Loucy (cell line): ENCODE measurements at regions not wholly inside any gene's neighbourhood (a gene's known extent, or its start where the extent isn't known, plus 50 kb on each side); places are given as distances from the start of the nearest gene placed in this dataset.

ENCODE experiments used
- EZH2phosphoT487 ChIP-seq: fragments of 200-600 bp; IDR thresholded peaks from 2 replicates; pipeline ENCODE4 v1.6.1; 2018; ENCODE audit warnings: antibody characterized with exemption, mild to moderate bottlenecking, moderate library complexity, borderline replicate concordance
- TF ChIP-seq, protein P1 (sequence below): fragments of 200-600 bp; sonication (generic); conservative IDR thresholded peaks from 2 replicates; pipeline ENCODE4 v1.5.1; 2014; ENCODE audit warnings: mild to moderate bottlenecking, antibody characterized with exemption, low read length

DNA sequence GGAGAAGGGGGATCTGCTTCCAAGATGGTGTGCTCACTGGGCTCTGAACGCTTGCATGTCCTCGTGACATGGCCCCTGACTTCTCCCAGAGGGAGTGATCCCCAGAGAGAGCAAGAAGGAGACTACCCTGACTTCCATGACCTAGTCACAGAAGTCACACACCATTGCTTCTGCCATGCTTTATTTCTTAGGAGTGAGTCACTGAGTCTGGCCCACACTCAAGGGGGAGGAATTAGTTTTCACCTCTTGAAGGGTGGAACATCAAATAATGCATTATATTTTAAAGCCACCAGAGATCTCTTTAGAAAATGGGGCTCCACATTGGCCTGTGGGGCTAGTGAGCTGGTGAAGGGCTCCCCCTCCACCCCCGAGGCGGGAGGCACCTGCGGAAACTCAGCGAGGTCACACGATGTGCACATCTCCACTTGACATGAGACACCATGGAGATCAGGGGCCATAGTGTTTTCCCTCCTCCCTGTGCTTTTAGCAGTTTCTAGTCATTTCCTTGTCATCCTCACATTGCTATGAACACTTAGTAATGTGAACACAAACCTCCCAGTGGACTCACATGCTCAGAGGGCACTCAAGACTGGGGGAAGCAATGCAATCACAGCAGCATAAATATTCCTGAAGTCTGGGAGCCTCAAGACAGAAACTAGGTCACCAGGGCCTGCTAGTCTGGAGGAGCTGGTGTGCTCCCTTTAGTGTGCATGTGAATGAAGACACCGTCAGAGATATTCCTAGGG is 87.4 kb upstream of the FZD10 start:
- TF ChIP-seq, protein P1, sequence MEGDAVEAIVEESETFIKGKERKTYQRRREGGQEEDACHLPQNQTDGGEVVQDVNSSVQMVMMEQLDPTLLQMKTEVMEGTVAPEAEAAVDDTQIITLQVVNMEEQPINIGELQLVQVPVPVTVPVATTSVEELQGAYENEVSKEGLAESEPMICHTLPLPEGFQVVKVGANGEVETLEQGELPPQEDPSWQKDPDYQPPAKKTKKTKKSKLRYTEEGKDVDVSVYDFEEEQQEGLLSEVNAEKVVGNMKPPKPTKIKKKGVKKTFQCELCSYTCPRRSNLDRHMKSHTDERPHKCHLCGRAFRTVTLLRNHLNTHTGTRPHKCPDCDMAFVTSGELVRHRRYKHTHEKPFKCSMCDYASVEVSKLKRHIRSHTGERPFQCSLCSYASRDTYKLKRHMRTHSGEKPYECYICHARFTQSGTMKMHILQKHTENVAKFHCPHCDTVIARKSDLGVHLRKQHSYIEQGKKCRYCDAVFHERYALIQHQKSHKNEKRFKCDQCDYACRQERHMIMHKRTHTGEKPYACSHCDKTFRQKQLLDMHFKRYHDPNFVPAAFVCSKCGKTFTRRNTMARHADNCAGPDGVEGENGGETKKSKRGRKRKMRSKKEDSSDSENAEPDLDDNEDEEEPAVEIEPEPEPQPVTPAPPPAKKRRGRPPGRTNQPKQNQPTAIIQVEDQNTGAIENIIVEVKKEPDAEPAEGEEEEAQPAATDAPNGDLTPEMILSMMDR: no peak
- no peak for TF ChIP-seq EZH2phosphoT487
